HG03097 (cell line): ENCODE measurements at regions not wholly inside any gene's neighbourhood (a gene's known extent, or its start where the extent isn't known, plus 50 kb on each side); places are given as distances from the start of the nearest gene placed in this dataset.
"Not testable (repeated sequence)": the region's sequence is repeated elsewhere in the genome, so short reads cannot be mapped to it uniquely, and the experiment has no call there.

Source experiments
- ATAC-seq: cut with Tn5 transposase; IDR thresholded peaks from one replicate; pipeline ENCODE4 v1.9.1; 2021; ENCODE audit not compliant: unreplicated experiment, low FRiP score

GRCh38 chr6:63440057-63440456 is 120.3 kb upstream of the LGSN start:
- ATAC-seq: no peak

- ATAC-seq: no peak
These were observed 120.8 kb upstream of the LGSN start for GRCh38 chr6:63440594-63440993.

GRCh38 chr6:63441266-63441956 is 121.6 kb upstream of the LGSN start:
- ATAC-seq: no peak

- no peak for ATAC-seq
These were observed 123.1 kb upstream of the LGSN start for GRCh38 chr6:63442870-63443269.

- ATAC-seq: no peak
These were observed 125.0 kb upstream of the LGSN start for GRCh38 chr6:63444768-63445167.

- ATAC-seq: no peak
These were observed 125.9 kb upstream of the LOC128125822 start for GRCh38 chr6:63446405-63446804.

- ATAC-seq: no peak
These were observed 125.1 kb upstream of the LOC128125822 start for GRCh38 chr6:63447134-63447533.

- no peak for ATAC-seq
These were observed 124.1 kb upstream of the LOC128125822 start for GRCh38 chr6:63448229-63448628.

GRCh38 chr6:63449714-63450113 is 122.6 kb upstream of the LOC128125822 start:
- no peak for ATAC-seq

- ATAC-seq: no peak
These were observed 121.0 kb upstream of the LOC128125822 start for GRCh38 chr6:63451238-63451637.

GRCh38 chr6:63452125-63452524 is 120.2 kb upstream of the LOC128125822 start:
- ATAC-seq: no peak

GRCh38 chr6:63456734-63457133 is 115.5 kb upstream of the LOC128125822 start:
- no peak for ATAC-seq

GRCh38 chr6:63458480-63459115 is 113.7 kb upstream of the LOC128125822 start:
- ATAC-seq: no peak

GRCh38 chr6:63459814-63460213 is 112.5 kb upstream of the LOC128125822 start:
- no peak for ATAC-seq

GRCh38 chr6:63460971-63461370 is 111.3 kb upstream of the LOC128125822 start:
- ATAC-seq: no peak

GRCh38 chr6:63464060-63464459 is 108.2 kb upstream of the LOC128125822 start:
- no peak for ATAC-seq

- ATAC-seq: no peak
These were observed 106.5 kb upstream of the LOC128125822 start for GRCh38 chr6:63465750-63466149.

- no peak for ATAC-seq
These were observed 106.0 kb upstream of the LOC128125822 start for GRCh38 chr6:63466242-63466733.

- no peak for ATAC-seq
These were observed 104.9 kb upstream of the LOC128125822 start for GRCh38 chr6:63467247-63467954.

- ATAC-seq: not testable (repeated sequence)
These were observed 101.1 kb upstream of the LOC128125822 start for GRCh38 chr6:63471145-63471544.

GRCh38 chr6:63471654-63472053 is 100.6 kb upstream of the LOC128125822 start:
- no peak for ATAC-seq

GRCh38 chr6:63475707-63476106 is 96.6 kb upstream of the LOC128125822 start:
- no peak for ATAC-seq
